SK-N-SH (cell line): ENCODE measurements at regions not wholly inside any gene's neighbourhood (a gene's known extent, or its start where the extent isn't known, plus 50 kb on each side); places are given as distances from the start of the nearest gene placed in this dataset.

ENCODE experiments used
- CTCF ChIA-PET: fragments of 300-600, 350-600 bp; formaldehyde crosslinking; extraction: SDS; loops from one replicate; lab custom pipeline; 2021; lab: Yijun Ruan, JAX
- POLR2A ChIA-PET: fragments of 350-600 bp; sonication (Branson Sonifier 250); formaldehyde crosslinking; extraction: SDS; loops from one replicate; lab custom pipeline; 2020; ENCODE audit warnings: antibody characterized with exemption, inconsistent platforms; lab: Yijun Ruan, JAX
- DNase-seq: peaks from one replicate; pipeline ENCODE4 v3.0.0; 2012
- H2AFZ ChIP-seq: fragments of 200-600 bp; sonication (generic); 2 replicates; pipeline ENCODE4 v1.8.1; 2016; ENCODE audit warnings: antibody characterized with exemption, mild to moderate bottlenecking, low read depth
- H3F3A ChIP-seq: fragments of 200-600 bp; sonication (generic); replicated peaks from 2 replicates; pipeline ENCODE3; 2016; ENCODE audit warnings: antibody characterized with exemption, mild to moderate bottlenecking; ENCODE audit not compliant: insufficient read depth
- H3K27ac ChIP-seq, 2 experiments: fragments of 200-500 bp in 1 of 2; fragments of 200-600 bp in 1 of 2; sonication (Bioruptor generic) in 1 of 2; sonication (generic), shearing (Covaris generic) in 1 of 2; 2 replicates each; pipeline versions ENCODE4 v1.5.1 to v1.6.1; 2014 to 2016; ENCODE audit warnings: low read depth in 2 of 2, inconsistent platforms in 1 of 2, low read length in 1 of 2, mild to moderate bottlenecking in 1 of 2, mixed read lengths in 1 of 2
- H3K27me3 ChIP-seq: fragments of 200-600 bp; sonication (generic), shearing (Covaris generic); 2 replicates; pipeline ENCODE4 v1.6.1; 2016; ENCODE audit warnings: mixed run types; ENCODE audit not compliant: insufficient read depth
- H3K36me3 ChIP-seq, 2 experiments: fragments of 200-500 bp in 1 of 2; fragments of 200-600 bp in 1 of 2; sonication (Bioruptor generic) in 1 of 2; sonication (generic) in 1 of 2; replicated peaks in 1 of 2; 2 replicates each; pipeline versions ENCODE3 to v1.5.1; 2014 to 2016; ENCODE audit warnings: low read length in 1 of 2, mild to moderate bottlenecking in 1 of 2; ENCODE audit not compliant: insufficient read depth in 2 of 2, control insufficient read depth in 1 of 2
- H3K4me1 ChIP-seq, 2 experiments: fragments of 200-500 bp in 1 of 2; fragments of 200-600 bp in 1 of 2; sonication (Bioruptor generic) in 1 of 2; sonication (generic), shearing (Covaris generic) in 1 of 2; 2 replicates each; pipeline versions ENCODE4 v1.5.1 to v1.6.1; 2014 to 2016; ENCODE audit warnings: low read depth in 1 of 2, low read length in 1 of 2, mixed run types in 1 of 2; ENCODE audit not compliant: insufficient read depth in 2 of 2, control insufficient read depth in 1 of 2
- H3K4me2 ChIP-seq: fragments of 200-600 bp; sonication (generic), shearing (Covaris generic); 2 replicates; pipeline ENCODE4 v1.6.1; 2017; ENCODE audit warnings: mixed run types
- H3K4me3 ChIP-seq, 2 experiments: fragments of 200-500 bp in 1 of 2; fragments of 200-600 bp in 1 of 2; sonication (Bioruptor generic) in 1 of 2; sonication (generic), shearing (Covaris generic) in 1 of 2; 2 replicates each; pipeline versions ENCODE4 v1.5.1 to v1.8.1; 2014 to 2016; ENCODE audit warnings: low read depth in 2 of 2, inconsistent platforms in 1 of 2, low read length in 1 of 2, mild to moderate bottlenecking in 1 of 2, mixed read lengths in 1 of 2, moderate library complexity in 1 of 2
- H3K79me2 ChIP-seq: fragments of 200-600 bp; sonication (generic); 2 replicates; pipeline ENCODE4 v1.8.1; 2017; ENCODE audit warnings: mild to moderate bottlenecking; ENCODE audit not compliant: insufficient read depth
- H3K9ac ChIP-seq: fragments of 200-600 bp; sonication (generic); 2 replicates; pipeline ENCODE4 v1.6.1; 2017; ENCODE audit warnings: mixed run types
- H3K9me2 ChIP-seq: fragments of 200-600 bp; sonication (generic); 2 replicates; pipeline ENCODE4 v1.6.1; 2017; ENCODE audit warnings: mixed run types
- H3K9me3 ChIP-seq: fragments of 200-600 bp; sonication (generic); 2 replicates; pipeline ENCODE4 v1.6.1; 2017; ENCODE audit warnings: mixed run types, mild to moderate bottlenecking, moderate library complexity
- H4K20me1 ChIP-seq: fragments of 200-600 bp; sonication (generic); 2 replicates; pipeline ENCODE4 v1.6.1; 2017; ENCODE audit warnings: mild to moderate bottlenecking, mixed run types; ENCODE audit not compliant: insufficient read depth
- ELF1 ChIP-seq: IDR thresholded peaks from 2 replicates; pipeline ENCODE4 v1.4.0; 2012
- FOXJ3 ChIP-seq: sonication (generic); formaldehyde crosslinking; IDR thresholded peaks from 2 replicates; pipeline ENCODE4 v1.5.1; 2020; ENCODE audit warnings: mild to moderate bottlenecking, missing genetic modification reagents
- FOXM1 ChIP-seq: IDR thresholded peaks from 2 replicates; pipeline ENCODE4 v1.4.0; 2012; ENCODE audit warnings: low read depth, mild to moderate bottlenecking
- GABPA ChIP-seq: IDR thresholded peaks from 2 replicates; pipeline ENCODE4 v1.4.0; 2012; ENCODE audit warnings: low read depth, mild to moderate bottlenecking
- GATA2 ChIP-seq: sonication (generic); formaldehyde crosslinking; IDR thresholded peaks from 2 replicates; pipeline ENCODE4 v1.5.0; 2020; ENCODE audit warnings: mild to moderate bottlenecking, missing genetic modification reagents
- JUND ChIP-seq: IDR thresholded peaks from 2 replicates; pipeline ENCODE4 v1.4.0; 2012
- MEF2A ChIP-seq: IDR thresholded peaks from 2 replicates; pipeline ENCODE4 v1.4.0; 2012; ENCODE audit warnings: low read depth, borderline replicate concordance
- NFIC ChIP-seq: IDR thresholded peaks from 2 replicates; pipeline ENCODE4 v1.4.0; 2012; ENCODE audit warnings: borderline replicate concordance
- RAD21 ChIP-seq: IDR thresholded peaks from 2 replicates; pipeline ENCODE4 v1.6.1; 2012; ENCODE audit warnings: mild to moderate bottlenecking, low read length
- RCOR1 ChIP-seq: fragments of 150-350 bp; IDR thresholded peaks from 2 replicates; pipeline ENCODE4 v1.6.1; 2017; ENCODE audit warnings: antibody characterized with exemption, low read length
- RFX5 ChIP-seq: IDR thresholded peaks from 2 replicates; pipeline ENCODE4 v1.6.1; 2012; ENCODE audit warnings: mild to moderate bottlenecking, improper control_type of control experiment, low read length
- SIN3A ChIP-seq: IDR thresholded peaks from 2 replicates; pipeline ENCODE4 v1.6.1; 2012; ENCODE audit warnings: low read depth, mild to moderate bottlenecking, low read length, moderate library complexity, borderline replicate concordance
- WGBS: methylation state at CpG from one replicate; pipeline ENCODE4 v1.1.6; 2017; ENCODE audit warnings: low lambda C conversion rate; 5-methylcytosine and 5-hydroxymethylcytosine counted together
- TF ChIP-seq, protein P1 (sequence below): IDR thresholded peaks from 2 replicates; pipeline ENCODE4 v1.6.1; 2012; ENCODE audit warnings: mild to moderate bottlenecking, low read depth, low read length, moderate library complexity
- TF ChIP-seq, protein P2 (sequence below): fragments of 150-350 bp; IDR thresholded peaks from 2 replicates; pipeline ENCODE4 v1.6.1; 2017; ENCODE audit warnings: antibody characterized with exemption, low read length, low read depth, borderline replicate concordance
- TF ChIP-seq, protein P3 (sequence below): IDR thresholded peaks from 2 replicates; pipeline ENCODE4 v1.4.0; 2012; ENCODE audit warnings: low read depth

DNA sequence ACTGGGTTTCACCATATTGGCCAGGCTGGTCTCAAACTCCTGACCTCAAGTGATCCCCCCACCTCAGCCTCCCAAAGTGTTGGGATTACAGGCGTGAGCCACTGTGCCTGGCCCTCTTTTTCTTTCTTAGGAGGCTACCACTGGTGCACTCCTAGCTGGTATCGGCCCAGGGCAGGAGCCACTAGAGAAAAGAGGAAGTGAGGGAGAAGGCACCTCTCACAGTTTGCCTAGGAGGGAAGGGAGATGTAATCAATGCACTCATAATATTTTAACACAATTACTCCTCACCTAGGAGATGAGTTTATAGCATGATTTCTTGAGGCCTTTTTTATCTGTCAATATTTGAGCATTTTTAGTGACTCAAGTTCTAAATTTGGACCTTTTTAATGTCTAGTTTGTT lies 189.0 kb upstream of the SOX4 start:
- H3K9ac ChIP-seq = no peak overlapping the region
- H3K79me2 ChIP-seq = no peaks in the 10 kb centered on the region
- TF ChIP-seq FOXJ3 (no peak), RFX5 (no peak), MEF2A (no peak), SIN3A (no peak), RAD21 (no peak), NFIC (no peak), RCOR1 (no peak), GATA2 (CRISPR knock-in tag) (no peak)
- TF ChIP-seq, protein P1, sequence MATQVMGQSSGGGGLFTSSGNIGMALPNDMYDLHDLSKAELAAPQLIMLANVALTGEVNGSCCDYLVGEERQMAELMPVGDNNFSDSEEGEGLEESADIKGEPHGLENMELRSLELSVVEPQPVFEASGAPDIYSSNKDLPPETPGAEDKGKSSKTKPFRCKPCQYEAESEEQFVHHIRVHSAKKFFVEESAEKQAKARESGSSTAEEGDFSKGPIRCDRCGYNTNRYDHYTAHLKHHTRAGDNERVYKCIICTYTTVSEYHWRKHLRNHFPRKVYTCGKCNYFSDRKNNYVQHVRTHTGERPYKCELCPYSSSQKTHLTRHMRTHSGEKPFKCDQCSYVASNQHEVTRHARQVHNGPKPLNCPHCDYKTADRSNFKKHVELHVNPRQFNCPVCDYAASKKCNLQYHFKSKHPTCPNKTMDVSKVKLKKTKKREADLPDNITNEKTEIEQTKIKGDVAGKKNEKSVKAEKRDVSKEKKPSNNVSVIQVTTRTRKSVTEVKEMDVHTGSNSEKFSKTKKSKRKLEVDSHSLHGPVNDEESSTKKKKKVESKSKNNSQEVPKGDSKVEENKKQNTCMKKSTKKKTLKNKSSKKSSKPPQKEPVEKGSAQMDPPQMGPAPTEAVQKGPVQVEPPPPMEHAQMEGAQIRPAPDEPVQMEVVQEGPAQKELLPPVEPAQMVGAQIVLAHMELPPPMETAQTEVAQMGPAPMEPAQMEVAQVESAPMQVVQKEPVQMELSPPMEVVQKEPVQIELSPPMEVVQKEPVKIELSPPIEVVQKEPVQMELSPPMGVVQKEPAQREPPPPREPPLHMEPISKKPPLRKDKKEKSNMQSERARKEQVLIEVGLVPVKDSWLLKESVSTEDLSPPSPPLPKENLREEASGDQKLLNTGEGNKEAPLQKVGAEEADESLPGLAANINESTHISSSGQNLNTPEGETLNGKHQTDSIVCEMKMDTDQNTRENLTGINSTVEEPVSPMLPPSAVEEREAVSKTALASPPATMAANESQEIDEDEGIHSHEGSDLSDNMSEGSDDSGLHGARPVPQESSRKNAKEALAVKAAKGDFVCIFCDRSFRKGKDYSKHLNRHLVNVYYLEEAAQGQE = no peak
- TF ChIP-seq, protein P2, sequence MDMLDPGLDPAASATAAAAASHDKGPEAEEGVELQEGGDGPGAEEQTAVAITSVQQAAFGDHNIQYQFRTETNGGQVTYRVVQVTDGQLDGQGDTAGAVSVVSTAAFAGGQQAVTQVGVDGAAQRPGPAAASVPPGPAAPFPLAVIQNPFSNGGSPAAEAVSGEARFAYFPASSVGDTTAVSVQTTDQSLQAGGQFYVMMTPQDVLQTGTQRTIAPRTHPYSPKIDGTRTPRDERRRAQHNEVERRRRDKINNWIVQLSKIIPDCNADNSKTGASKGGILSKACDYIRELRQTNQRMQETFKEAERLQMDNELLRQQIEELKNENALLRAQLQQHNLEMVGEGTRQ = no peak
- TF ChIP-seq, protein P3, sequence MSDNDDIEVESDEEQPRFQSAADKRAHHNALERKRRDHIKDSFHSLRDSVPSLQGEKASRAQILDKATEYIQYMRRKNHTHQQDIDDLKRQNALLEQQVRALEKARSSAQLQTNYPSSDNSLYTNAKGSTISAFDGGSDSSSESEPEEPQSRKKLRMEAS = no peak
- H4K20me1 ChIP-seq = no peaks in the 10 kb centered on the region
- no peak for DNase-seq
- H3K27ac ChIP-seq = no peak overlapping the region
- POLR2A ChIA-PET = no interaction called here
- H3K9me3 ChIP-seq = no peaks in the 10 kb centered on the region
- H3K4me3 ChIP-seq = no peak overlapping the region
- CTCF ChIA-PET = no interaction called here
- H3F3A ChIP-seq = no peaks in the 10 kb centered on the region
- no peak overlapping the region for H3K4me2 ChIP-seq
- H3K36me3 ChIP-seq = no peaks in the 10 kb centered on the region
- H3K9me2 ChIP-seq = no peaks in the 10 kb centered on the region
- WGBS = 82% methylated on average over 2 of the region's 2 CpGs
- no peak overlapping the region for H2AFZ ChIP-seq
- peaks cover 0 to 3% of the 10 kb centered on the region in 2 experiments; a peak in 1 of 4 replicates for H3K4me1 ChIP-seq
- H3K27me3 ChIP-seq = no peaks in the 10 kb centered on the region

DNA sequence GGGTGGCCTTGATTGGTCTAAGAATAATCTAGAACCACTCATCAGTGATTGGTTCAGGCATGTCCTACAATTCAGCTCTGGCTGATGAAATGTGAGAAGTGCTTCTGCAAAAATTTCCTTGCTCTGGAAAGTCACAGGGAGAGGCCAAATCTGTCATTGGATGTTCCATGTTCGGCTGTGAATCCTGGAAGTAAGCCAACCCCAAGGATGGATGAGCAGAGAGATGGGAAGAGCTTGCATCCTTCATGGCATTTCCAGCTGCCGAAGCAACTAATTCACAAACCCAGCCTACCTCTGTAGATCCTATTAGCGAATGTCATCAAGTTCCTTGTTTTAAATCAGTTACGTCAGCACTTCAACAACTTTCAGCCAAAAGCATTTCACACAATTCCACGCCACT lies 187.2 kb upstream of the SOX4 start:
- H3K4me1 ChIP-seq = peaks cover 0 to 3% of the 10 kb centered on the region in 2 experiments; a peak in 1 of 4 replicates
- no peaks in the 10 kb centered on the region for H3K79me2 ChIP-seq
- ChIA-PET CTCF (no interaction called here), POLR2A (no interaction called here)
- no peak overlapping the region for H3K27ac ChIP-seq
- no peaks in the 10 kb centered on the region for H3K36me3 ChIP-seq
- no peaks in the 10 kb centered on the region for H3K27me3 ChIP-seq
- no peaks in the 10 kb centered on the region for H3F3A ChIP-seq
- no peak overlapping the region for H2AFZ ChIP-seq
- 89% methylated on average over 4 of the region's 5 CpGs for WGBS
- no peak for DNase-seq
- no peaks in the 10 kb centered on the region for H3K9me2 ChIP-seq
- no peak for TF ChIP-seq RFX5
- no peak for TF ChIP-seq GABPA
- no peak for TF ChIP-seq FOXM1
- TF ChIP-seq JUND = no peak
- no peak for TF ChIP-seq FOXJ3
- TF ChIP-seq ELF1 = no peak
- TF ChIP-seq, all 33 proteins: peak for 0
- no peak overlapping the region for H3K9ac ChIP-seq
- H3K9me3 ChIP-seq = peaks cover 5% of the 10 kb centered on the region; the same call in 1 of the 2 replicates
- no peak overlapping the region for H3K4me3 ChIP-seq
- no peak overlapping the region for H3K4me2 ChIP-seq
- no peaks in the 10 kb centered on the region for H4K20me1 ChIP-seq
